Neural progenitor cell (in vitro differentiated cells): ENCODE measurements at regions not wholly inside any gene's neighbourhood (a gene's known extent, or its start where the extent isn't known, plus 50 kb on each side); places are given as distances from the start of the nearest gene placed in this dataset.

Source experiments
- CTCF ChIP-seq: fragments of 200-600 bp; sonication (generic); IDR thresholded peaks from 2 replicates; pipeline ENCODE4 v1.5.1; 2017; ENCODE audit warnings: antibody characterized with exemption, mild to moderate bottlenecking
- EZH2 ChIP-seq: fragments of 200-600 bp; sonication (generic); IDR thresholded peaks from 2 replicates; pipeline ENCODE4 v1.6.1; 2017; ENCODE audit warnings: antibody characterized with exemption, mild to moderate bottlenecking, moderate library complexity
- EZH2phosphoT487 ChIP-seq: fragments of 200-600 bp; sonication (generic); IDR thresholded peaks from 2 replicates; pipeline ENCODE4 v1.6.1; 2017; ENCODE audit warnings: antibody characterized with exemption

- TF ChIP-seq CTCF (no peak), EZH2phosphoT487 (no peak), EZH2 (no peak)
These were observed 56.6 kb upstream of the ALB start for GRCh38 chr4:73347497-73347896.
